ENCODE measurements at regions not wholly inside any gene's neighbourhood (a gene's known extent, or its start where the extent isn't known, plus 50 kb on each side); places are given as distances from the start of the nearest gene placed in this dataset.

DNA sequence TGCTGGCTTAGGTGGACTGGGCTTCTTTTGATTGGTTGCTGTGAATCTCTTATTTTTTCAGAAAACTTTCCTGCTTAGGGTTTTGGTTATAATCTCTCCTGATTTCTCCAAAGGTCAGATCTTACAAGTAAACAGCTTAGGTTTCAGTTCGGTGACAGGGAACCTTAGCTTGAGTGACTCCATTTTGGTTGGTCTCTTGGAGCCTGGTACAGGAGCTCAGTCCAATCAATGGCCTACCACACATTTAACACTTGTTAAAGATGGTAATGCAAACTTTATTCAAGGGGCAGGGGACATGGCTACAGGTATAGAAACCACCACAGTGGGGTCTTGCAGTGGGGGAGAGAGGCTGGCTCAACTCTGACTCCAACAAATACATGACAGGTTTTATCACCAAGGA is 180.9 kb upstream of the THBS1 start:
- no peak overlapping the region for H3K4me2 ChIP-seq (ENCODE audit: low read length)
- no peaks in the 10 kb centered on the region for H3K27me3 ChIP-seq (ENCODE audit: control insufficient read depth, low read length)
- no peaks in the 10 kb centered on the region for H3F3A ChIP-seq (ENCODE audit: control insufficient read depth, insufficient read depth)
- no peak for TF ChIP-seq EZH2phosphoT487 (IDR thresholded peaks at IDR 0.05; ENCODE audit: borderline replicate concordance, low read length)
- TF ChIP-seq, protein P1, sequence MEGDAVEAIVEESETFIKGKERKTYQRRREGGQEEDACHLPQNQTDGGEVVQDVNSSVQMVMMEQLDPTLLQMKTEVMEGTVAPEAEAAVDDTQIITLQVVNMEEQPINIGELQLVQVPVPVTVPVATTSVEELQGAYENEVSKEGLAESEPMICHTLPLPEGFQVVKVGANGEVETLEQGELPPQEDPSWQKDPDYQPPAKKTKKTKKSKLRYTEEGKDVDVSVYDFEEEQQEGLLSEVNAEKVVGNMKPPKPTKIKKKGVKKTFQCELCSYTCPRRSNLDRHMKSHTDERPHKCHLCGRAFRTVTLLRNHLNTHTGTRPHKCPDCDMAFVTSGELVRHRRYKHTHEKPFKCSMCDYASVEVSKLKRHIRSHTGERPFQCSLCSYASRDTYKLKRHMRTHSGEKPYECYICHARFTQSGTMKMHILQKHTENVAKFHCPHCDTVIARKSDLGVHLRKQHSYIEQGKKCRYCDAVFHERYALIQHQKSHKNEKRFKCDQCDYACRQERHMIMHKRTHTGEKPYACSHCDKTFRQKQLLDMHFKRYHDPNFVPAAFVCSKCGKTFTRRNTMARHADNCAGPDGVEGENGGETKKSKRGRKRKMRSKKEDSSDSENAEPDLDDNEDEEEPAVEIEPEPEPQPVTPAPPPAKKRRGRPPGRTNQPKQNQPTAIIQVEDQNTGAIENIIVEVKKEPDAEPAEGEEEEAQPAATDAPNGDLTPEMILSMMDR (IDR thresholded peaks at IDR 0.05; ENCODE audit: low read depth, low read length, poor library complexity, severe bottlenecking) = no peak
- H4K20me1 ChIP-seq (ENCODE audit: control insufficient read depth, insufficient read depth, low read depth, low read length) = no peaks in the 10 kb centered on the region
- no peaks in the 10 kb centered on the region for H3K9me2 ChIP-seq (replicated peaks; ENCODE audit: control insufficient read depth, low read length)
- no peak overlapping the region for H3K4me3 ChIP-seq (ENCODE audit: low read length)
- H3K79me2 ChIP-seq (ENCODE audit: control insufficient read depth, low read length) = no peaks in the 10 kb centered on the region
- H3K36me3 ChIP-seq (ENCODE audit: control insufficient read depth, low read length) = no peaks in the 10 kb centered on the region
- no peak overlapping the region for H3K27ac ChIP-seq (ENCODE audit: low read depth, low read length)
- no peaks in the 10 kb centered on the region for H3K4me1 ChIP-seq (ENCODE audit: control insufficient read depth, low read length)
- no peaks in the 10 kb centered on the region for H3K9me3 ChIP-seq (ENCODE audit: control insufficient read depth, insufficient read depth, low read length)

DNA sequence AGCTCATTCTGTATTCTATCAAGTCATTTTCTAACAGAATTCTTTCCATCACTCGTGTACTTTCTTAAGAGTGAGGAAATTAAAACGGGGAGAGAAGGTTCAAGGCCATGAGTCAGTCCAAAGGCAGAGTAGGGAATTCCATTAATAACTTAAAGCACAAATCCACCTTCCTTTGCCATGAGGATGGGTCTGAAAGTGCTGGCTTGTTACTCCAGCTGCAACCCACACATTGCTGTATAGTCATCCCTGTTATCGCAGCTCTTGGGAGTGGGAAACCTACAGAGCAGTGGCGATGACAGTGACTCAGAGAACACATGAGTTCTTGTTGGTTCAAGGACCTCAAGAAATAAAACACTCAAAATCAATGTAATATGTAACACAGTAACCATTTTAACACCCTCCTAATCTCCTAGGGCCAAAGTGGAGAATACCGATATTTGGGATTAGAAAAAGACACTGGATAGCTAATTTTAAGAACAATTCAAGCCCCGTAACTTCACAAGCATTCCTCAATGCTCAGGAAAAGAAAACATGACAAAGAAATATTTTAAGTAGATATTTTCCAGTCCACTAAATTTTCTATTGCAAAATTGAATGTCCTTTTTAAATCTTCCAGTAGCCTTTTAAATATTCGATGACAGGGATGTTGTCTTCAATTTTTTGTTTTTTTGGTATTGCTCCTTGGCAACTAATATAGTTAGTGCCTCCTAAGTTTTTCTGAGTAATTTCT is 179.9 kb upstream of the THBS1 start:
- no peaks in the 10 kb centered on the region for H3K9me2 ChIP-seq (replicated peaks; ENCODE audit: control insufficient read depth, low read length)
- no peak overlapping the region for H3K4me3 ChIP-seq (ENCODE audit: low read length)
- no peak overlapping the region for H3K27ac ChIP-seq (ENCODE audit: low read depth, low read length)
- H3K79me2 ChIP-seq (ENCODE audit: control insufficient read depth, low read length) = no peaks in the 10 kb centered on the region
- no peaks in the 10 kb centered on the region for H3K36me3 ChIP-seq (ENCODE audit: control insufficient read depth, low read length)
- H3K4me1 ChIP-seq (ENCODE audit: control insufficient read depth, low read length) = no peaks in the 10 kb centered on the region
- H4K20me1 ChIP-seq (ENCODE audit: control insufficient read depth, insufficient read depth, low read depth, low read length) = no peaks in the 10 kb centered on the region
- no peaks in the 10 kb centered on the region for H3F3A ChIP-seq (ENCODE audit: control insufficient read depth, insufficient read depth)
- no peaks in the 10 kb centered on the region for H3K27me3 ChIP-seq (ENCODE audit: control insufficient read depth, low read length)
- no peak for TF ChIP-seq EZH2phosphoT487 (IDR thresholded peaks at IDR 0.05; ENCODE audit: borderline replicate concordance, low read length)
- TF ChIP-seq, protein P1 (IDR thresholded peaks at IDR 0.05; ENCODE audit: low read depth, low read length, poor library complexity, severe bottlenecking) = no peak
- H3K4me2 ChIP-seq (ENCODE audit: low read length) = no peak overlapping the region
- H3K9me3 ChIP-seq (ENCODE audit: control insufficient read depth, insufficient read depth, low read length) = no peaks in the 10 kb centered on the region

DNA sequence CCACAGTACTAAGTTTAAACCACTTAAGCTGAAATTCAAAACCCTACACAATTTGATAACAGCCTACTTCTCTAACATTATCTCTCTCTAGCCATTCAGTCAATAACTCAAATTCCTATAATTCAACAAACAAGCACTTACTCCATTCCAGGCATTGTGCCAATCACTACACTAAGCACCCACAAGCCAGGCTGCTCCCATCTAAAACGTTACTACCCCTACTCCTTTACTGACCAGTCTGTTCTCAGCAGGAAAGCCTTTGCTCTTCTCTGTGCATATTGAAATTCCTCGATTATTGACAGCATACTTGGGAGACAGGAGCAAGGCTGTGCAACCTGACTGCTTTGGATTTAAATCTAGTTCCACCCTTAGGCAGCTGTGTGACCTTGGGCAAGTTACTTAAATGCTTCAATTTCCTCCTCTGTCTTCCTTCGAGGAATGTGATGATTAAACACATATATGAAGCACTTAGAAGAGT is 177.2 kb upstream of the THBS1 start:
- no peaks in the 10 kb centered on the region for H3K9me2 ChIP-seq (replicated peaks; ENCODE audit: control insufficient read depth, low read length)

More for the DNA sequence above, 177.2 kb upstream of the THBS1 start:
- Histone ChIP-seq H4K20me1 (ENCODE audit: control insufficient read depth, insufficient read depth, low read depth, low read length) (no peaks in the 10 kb centered on the region), H3K4me2 (ENCODE audit: low read length) (no peak overlapping the region), H3K4me1 (ENCODE audit: control insufficient read depth, low read length) (no peaks in the 10 kb centered on the region), H3K36me3 (ENCODE audit: control insufficient read depth, low read length) (no peaks in the 10 kb centered on the region), H3K27me3 (ENCODE audit: control insufficient read depth, low read length) (no peaks in the 10 kb centered on the region), H3K4me3 (ENCODE audit: low read length) (no peak overlapping the region), H3F3A (ENCODE audit: control insufficient read depth, insufficient read depth) (no peaks in the 10 kb centered on the region), H3K79me2 (ENCODE audit: control insufficient read depth, low read length) (no peaks in the 10 kb centered on the region), H3K9me3 (ENCODE audit: control insufficient read depth, insufficient read depth, low read length) (no peaks in the 10 kb centered on the region), H3K27ac (ENCODE audit: low read depth, low read length) (no peak overlapping the region)
- TF ChIP-seq, protein P1 (IDR thresholded peaks at IDR 0.05; ENCODE audit: low read depth, low read length, poor library complexity, severe bottlenecking) = no peak
- TF ChIP-seq EZH2phosphoT487 (IDR thresholded peaks at IDR 0.05; ENCODE audit: borderline replicate concordance, low read length) = no peak
